ENCODE measurements at regions not wholly inside any gene's neighbourhood (a gene's known extent, or its start where the extent isn't known, plus 50 kb on each side); places are given as distances from the start of the nearest gene placed in this dataset.

- no peak for DNase-seq
- H3K27me3 ChIP-seq (replicated peaks; ENCODE audit: insufficient read depth, low read length) = no peaks in the 10 kb centered on the region
- no peaks in the 10 kb centered on the region for H3F3A ChIP-seq (ENCODE audit: insufficient read depth, low read length)
- H3K9me3 ChIP-seq (replicated peaks; ENCODE audit: insufficient read depth, low read length) = no peaks in the 10 kb centered on the region
- H3K27ac ChIP-seq (ENCODE audit: low read length) = no peak overlapping the region
- no peak overlapping the region for H3K4me3 ChIP-seq (ENCODE audit: low read length)
- TF ChIP-seq EZH2phosphoT487 (IDR thresholded peaks at IDR 0.05; ENCODE audit: low read length) (no peak), EZH2 (optimal IDR thresholded peaks at IDR 0.05; ENCODE audit: low read depth, low read length) (no peak), CTCF (IDR thresholded peaks at IDR 0.05; ENCODE audit: low read length) (no peak)
- H3K79me2 ChIP-seq (ENCODE audit: low read length) = no peaks in the 10 kb centered on the region
- H4K20me1 ChIP-seq (ENCODE audit: insufficient read depth, low read length) = no peaks in the 10 kb centered on the region
- H2AFZ ChIP-seq (ENCODE audit: low read length) = no peak overlapping the region
- no peak overlapping the region for H3K4me2 ChIP-seq (ENCODE audit: low read depth, low read length)
- no peak overlapping the region for H3K9ac ChIP-seq (ENCODE audit: low read length)
- H3K9me2 ChIP-seq (replicated peaks; ENCODE audit: insufficient read depth, low read length) = no peaks in the 10 kb centered on the region
- no peaks in the 10 kb centered on the region for H3K36me3 ChIP-seq (replicated peaks; ENCODE audit: insufficient read depth, low read length)
- no peaks in the 10 kb centered on the region for H3K4me1 ChIP-seq (ENCODE audit: low read length)
These were observed 216.8 kb upstream of the HNMT start for GRCh38 chr2:137747509-137747908.

- TF ChIP-seq EZH2phosphoT487 (IDR thresholded peaks at IDR 0.05; ENCODE audit: low read length) = no peak
- no peak for TF ChIP-seq EZH2 (optimal IDR thresholded peaks at IDR 0.05; ENCODE audit: low read depth, low read length)
- TF ChIP-seq CTCF (IDR thresholded peaks at IDR 0.05; ENCODE audit: low read length) = no peak
- no peaks in the 10 kb centered on the region for H3K9me3 ChIP-seq (replicated peaks; ENCODE audit: insufficient read depth, low read length)
- H3K27ac ChIP-seq (ENCODE audit: low read length) = no peak overlapping the region
- no peaks in the 10 kb centered on the region for H3K36me3 ChIP-seq (replicated peaks; ENCODE audit: insufficient read depth, low read length)
- H3K79me2 ChIP-seq (ENCODE audit: low read length) = no peaks in the 10 kb centered on the region
- no peak overlapping the region for H3K4me2 ChIP-seq (ENCODE audit: low read depth, low read length)
- H3K27me3 ChIP-seq (replicated peaks; ENCODE audit: insufficient read depth, low read length) = no peaks in the 10 kb centered on the region
- H4K20me1 ChIP-seq (ENCODE audit: insufficient read depth, low read length) = no peaks in the 10 kb centered on the region
- H3K9ac ChIP-seq (ENCODE audit: low read length) = no peak overlapping the region
- no peaks in the 10 kb centered on the region for H3K9me2 ChIP-seq (replicated peaks; ENCODE audit: insufficient read depth, low read length)
- no peak overlapping the region for H3K4me3 ChIP-seq (ENCODE audit: low read length)
- no peak for DNase-seq
- no peaks in the 10 kb centered on the region for H3K4me1 ChIP-seq (ENCODE audit: low read length)
- H2AFZ ChIP-seq (ENCODE audit: low read length) = no peak overlapping the region
- H3F3A ChIP-seq (ENCODE audit: insufficient read depth, low read length) = no peaks in the 10 kb centered on the region
These were observed 215.7 kb upstream of the HNMT start for GRCh38 chr2:137748533-137748932.

GRCh38 chr2:137764646-137765045, 199.6 kb upstream of the HNMT start:
- H4K20me1 ChIP-seq (ENCODE audit: insufficient read depth, low read length) = no peaks in the 10 kb centered on the region
- no peaks in the 10 kb centered on the region for H3F3A ChIP-seq (ENCODE audit: insufficient read depth, low read length)
- no peak overlapping the region for H2AFZ ChIP-seq (ENCODE audit: low read length)
- no peak for DNase-seq
- no peaks in the 10 kb centered on the region for H3K27me3 ChIP-seq (replicated peaks; ENCODE audit: insufficient read depth, low read length)
- no peaks in the 10 kb centered on the region for H3K4me1 ChIP-seq (ENCODE audit: low read length)
- no peak overlapping the region for H3K4me3 ChIP-seq (ENCODE audit: low read length)
- no peak overlapping the region for H3K4me2 ChIP-seq (ENCODE audit: low read depth, low read length)
- H3K9ac ChIP-seq (ENCODE audit: low read length) = no peak overlapping the region
- no peaks in the 10 kb centered on the region for H3K36me3 ChIP-seq (replicated peaks; ENCODE audit: insufficient read depth, low read length)
- no peaks in the 10 kb centered on the region for H3K9me2 ChIP-seq (replicated peaks; ENCODE audit: insufficient read depth, low read length)
- no peak for TF ChIP-seq EZH2 (optimal IDR thresholded peaks at IDR 0.05; ENCODE audit: low read depth, low read length)
- no peak for TF ChIP-seq CTCF (IDR thresholded peaks at IDR 0.05; ENCODE audit: low read length)
- TF ChIP-seq EZH2phosphoT487 (IDR thresholded peaks at IDR 0.05; ENCODE audit: low read length) = no peak
- no peak overlapping the region for H3K27ac ChIP-seq (ENCODE audit: low read length)
- no peaks in the 10 kb centered on the region for H3K9me3 ChIP-seq (replicated peaks; ENCODE audit: insufficient read depth, low read length)
- no peaks in the 10 kb centered on the region for H3K79me2 ChIP-seq (ENCODE audit: low read length)
